ENCODE measurements at regions not wholly inside any gene's neighbourhood (a gene's known extent, or its start where the extent isn't known, plus 50 kb on each side); places are given as distances from the start of the nearest gene placed in this dataset.

DNA sequence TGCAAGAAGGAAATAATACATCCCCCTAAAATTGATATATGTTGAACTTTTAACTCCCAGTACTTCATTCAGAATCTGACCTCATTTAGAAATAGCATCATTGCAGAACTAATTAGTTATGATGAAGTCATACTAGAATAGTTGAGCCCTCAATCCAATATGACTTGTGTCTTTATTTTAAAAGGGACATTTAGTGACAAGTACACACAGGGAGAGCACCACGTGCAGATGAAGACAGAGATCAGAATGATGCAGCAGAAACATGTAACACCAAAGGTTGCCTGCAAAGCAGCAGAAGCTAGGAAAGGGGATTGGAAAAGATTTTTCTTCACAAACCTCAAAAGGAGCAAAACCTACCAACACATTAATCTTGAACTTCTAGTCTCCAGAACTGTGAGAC lies 2602.5 kb downstream of the PCDH9 start:
- TF ChIP-seq, protein P1, sequence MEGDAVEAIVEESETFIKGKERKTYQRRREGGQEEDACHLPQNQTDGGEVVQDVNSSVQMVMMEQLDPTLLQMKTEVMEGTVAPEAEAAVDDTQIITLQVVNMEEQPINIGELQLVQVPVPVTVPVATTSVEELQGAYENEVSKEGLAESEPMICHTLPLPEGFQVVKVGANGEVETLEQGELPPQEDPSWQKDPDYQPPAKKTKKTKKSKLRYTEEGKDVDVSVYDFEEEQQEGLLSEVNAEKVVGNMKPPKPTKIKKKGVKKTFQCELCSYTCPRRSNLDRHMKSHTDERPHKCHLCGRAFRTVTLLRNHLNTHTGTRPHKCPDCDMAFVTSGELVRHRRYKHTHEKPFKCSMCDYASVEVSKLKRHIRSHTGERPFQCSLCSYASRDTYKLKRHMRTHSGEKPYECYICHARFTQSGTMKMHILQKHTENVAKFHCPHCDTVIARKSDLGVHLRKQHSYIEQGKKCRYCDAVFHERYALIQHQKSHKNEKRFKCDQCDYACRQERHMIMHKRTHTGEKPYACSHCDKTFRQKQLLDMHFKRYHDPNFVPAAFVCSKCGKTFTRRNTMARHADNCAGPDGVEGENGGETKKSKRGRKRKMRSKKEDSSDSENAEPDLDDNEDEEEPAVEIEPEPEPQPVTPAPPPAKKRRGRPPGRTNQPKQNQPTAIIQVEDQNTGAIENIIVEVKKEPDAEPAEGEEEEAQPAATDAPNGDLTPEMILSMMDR (IDR thresholded peaks at IDR 0.05): no peak
- no peak for TF ChIP-seq POLR2A (IDR thresholded peaks at IDR 0.05)

Measured in prostate gland (tissue), 2 donors.